Omental fat pad (tissue), 3 donors: ENCODE measurements at regions not wholly inside any gene's neighbourhood (a gene's known extent, or its start where the extent isn't known, plus 50 kb on each side); places are given as distances from the start of the nearest gene placed in this dataset.
A peak's percentile ranks its signal among the peaks of the same experiment; 100 is the strongest.

ENCODE experiments used
- ATAC-seq: fragments of 150-250 bp; one replicate; pipeline ENCODE4 v1.9.1; 2016; ENCODE audit warnings: mild to moderate bottlenecking, moderate library complexity; ENCODE audit not compliant: low FRiP score
- DNase-seq: peaks from one replicate; pipeline ENCODE4 v3.0.0-alpha.2; 2019; ENCODE audit warnings: low spot score
- CTCF ChIP-seq, 3 donors: fragments of 450-650 bp; IDR thresholded peaks; one replicate each; pipeline ENCODE4 v1.5.1; 2016 to 2017; ENCODE audit warnings: antibody characterized with exemption in 3 of 3, mild to moderate bottlenecking in 3 of 3, moderate library complexity in 2 of 3

GRCh38 chr5:157999696-158000095 is 140.8 kb upstream of the CLINT1 start:
- no peak for TF ChIP-seq CTCF (IDR thresholded peaks at IDR 0.05)
- DNase-seq, result no peak
- no peak for ATAC-seq

- no peak for TF ChIP-seq CTCF (IDR thresholded peaks at IDR 0.05)
- no peak for DNase-seq
- no peak for ATAC-seq
Measured at GRCh38 chr5:157997991-157998504, 139.1 kb upstream of the CLINT1 start.

GRCh38 chr5:157994906-157995519 is 136.1 kb upstream of the CLINT1 start:
- peak in 1 of 3 donors; percentile 11 for TF ChIP-seq CTCF (IDR thresholded peaks at IDR 0.05)
- ATAC-seq, result peak; percentile 94
- peak; percentile 43 for DNase-seq

- DNase-seq (no peak), ATAC-seq (no peak)
- no peak for TF ChIP-seq CTCF (IDR thresholded peaks at IDR 0.05)
Measured at GRCh38 chr5:157993986-157994691, 135.2 kb upstream of the CLINT1 start.

- DNase-seq (no peak), ATAC-seq (no peak)
- TF ChIP-seq CTCF (IDR thresholded peaks at IDR 0.05), result no peak
Measured at GRCh38 chr5:157993201-157993600, 134.3 kb upstream of the CLINT1 start.

- TF ChIP-seq CTCF (IDR thresholded peaks at IDR 0.05), result no peak
- no peak for DNase-seq
- ATAC-seq, result no peak
Measured at GRCh38 chr5:157990583-157991181, 131.7 kb upstream of the CLINT1 start.
